DMS53 treated with DMSO at 0.1 percent for 48 hours (cell line): ENCODE measurements at regions not wholly inside any gene's neighbourhood (a gene's known extent, or its start where the extent isn't known, plus 50 kb on each side); places are given as distances from the start of the nearest gene placed in this dataset.

Experiments
- DNase-seq: peaks from one replicate; lab custom pipeline; 2025; ENCODE audit not compliant: unreplicated experiment; lab: John Stamatoyannopoulos, UW

DNA sequence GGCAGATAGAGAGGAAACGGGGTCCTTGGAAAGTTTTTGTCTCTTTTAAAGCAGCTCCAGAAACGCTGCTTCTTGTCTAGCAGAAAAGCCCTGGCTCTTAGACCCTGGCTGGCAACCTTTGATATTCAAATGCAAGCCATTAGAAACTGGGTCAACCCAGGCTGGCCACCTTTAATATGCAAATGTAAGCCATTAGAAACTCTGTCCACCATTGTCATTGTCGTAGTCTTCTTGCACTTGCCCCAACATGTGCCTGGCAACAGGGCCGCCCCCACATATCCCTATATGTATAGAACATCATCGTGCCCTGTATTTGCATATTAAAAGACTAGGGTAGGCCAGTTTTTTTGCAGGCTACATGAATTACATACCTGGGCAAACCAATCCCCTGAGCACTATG is 621.3 kb upstream of the DPP6 start:
- DNase-seq, result no peak

DNA sequence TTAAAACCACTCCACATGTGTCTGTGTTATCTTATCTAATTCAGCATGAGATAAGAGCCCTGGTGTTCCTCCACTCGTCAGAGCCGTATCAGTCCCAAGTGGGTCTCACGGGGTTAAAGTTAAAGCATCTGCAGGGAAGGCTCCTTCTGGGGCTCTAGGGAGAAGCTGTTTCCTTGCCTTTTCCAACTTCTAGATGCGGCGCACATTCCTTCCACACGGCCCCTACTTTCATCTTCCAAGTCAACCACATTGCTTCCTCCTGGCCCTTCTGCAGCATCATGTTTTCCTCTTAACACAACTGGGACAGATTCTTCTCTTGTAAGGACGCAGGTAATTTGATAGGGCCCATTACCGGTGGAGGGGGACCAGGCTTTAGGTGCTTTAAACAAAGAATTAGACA is 620.1 kb upstream of the DPP6 start:
- DNase-seq, result no peak

DNA sequence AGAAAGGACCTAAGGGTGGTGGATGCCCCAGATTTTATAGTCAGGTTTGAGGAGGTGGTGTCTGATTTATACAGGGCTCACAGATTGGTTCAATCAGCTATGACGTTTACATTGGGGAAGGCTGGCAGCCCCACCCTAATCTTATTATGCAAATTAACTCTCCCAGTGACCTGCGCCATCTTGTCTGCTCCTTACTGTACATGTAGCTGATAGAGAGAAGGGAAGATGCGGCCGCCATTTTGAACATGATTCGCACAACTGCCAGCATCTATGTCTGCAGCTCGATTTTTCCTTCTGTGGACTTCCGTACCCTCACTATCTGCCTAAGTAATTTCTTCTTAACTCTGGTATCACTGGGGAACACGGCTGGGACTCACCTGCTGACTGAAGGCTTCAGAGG is 619.0 kb upstream of the DPP6 start:
- DNase-seq, result no peak

DNA sequence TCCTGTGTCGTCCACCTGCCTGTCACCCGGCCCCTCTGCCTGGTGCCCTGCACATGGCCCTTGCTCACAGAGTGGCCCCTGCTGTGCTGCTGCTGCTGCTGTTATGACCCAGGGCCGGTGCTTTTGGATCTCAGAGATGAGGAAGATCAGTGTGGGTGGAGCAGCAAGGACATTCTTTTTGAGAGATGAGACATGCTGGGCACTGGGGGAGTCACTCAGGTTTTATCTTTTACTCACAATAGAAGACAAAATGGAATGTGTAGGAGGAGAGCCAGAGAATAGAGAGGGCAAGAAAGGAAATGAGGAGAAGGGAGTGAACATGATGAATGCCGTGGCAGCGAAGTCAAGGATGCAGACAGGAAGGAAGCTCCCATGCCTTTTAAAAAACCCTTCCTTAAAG is 611.5 kb upstream of the DPP6 start:
- no peak for DNase-seq

DNA sequence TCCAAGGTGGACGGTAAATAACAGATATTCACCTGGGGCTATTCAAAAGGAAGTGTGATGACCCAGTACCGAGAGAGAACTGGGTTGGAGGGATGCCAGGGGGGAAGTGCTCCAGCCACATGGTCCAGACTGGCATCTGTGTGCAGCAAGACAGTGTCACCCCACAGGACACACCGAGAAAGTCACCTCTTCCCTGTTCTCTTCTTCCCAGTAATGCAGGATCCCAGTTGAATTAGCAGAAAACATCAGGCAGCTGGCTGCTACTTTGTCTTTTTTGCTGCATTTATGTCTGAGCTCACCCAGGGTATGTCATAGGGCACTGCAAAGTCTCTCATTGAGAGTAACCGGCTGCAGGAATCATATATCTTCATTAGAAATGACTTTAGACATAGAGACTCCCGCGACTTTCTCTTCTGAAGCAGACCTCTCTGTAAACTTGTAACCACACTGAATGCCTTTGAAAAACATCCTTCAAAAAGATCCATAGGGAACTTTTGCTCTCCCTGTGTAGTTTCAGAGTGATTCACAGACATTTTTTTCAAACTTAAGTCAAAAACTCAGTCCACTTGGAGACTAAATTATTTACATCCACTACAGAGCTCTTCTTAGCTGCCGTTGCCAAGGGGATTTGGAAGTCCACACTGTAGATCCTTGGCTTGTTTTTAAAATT is 609.0 kb upstream of the DPP6 start:
- no peak for DNase-seq

DNA sequence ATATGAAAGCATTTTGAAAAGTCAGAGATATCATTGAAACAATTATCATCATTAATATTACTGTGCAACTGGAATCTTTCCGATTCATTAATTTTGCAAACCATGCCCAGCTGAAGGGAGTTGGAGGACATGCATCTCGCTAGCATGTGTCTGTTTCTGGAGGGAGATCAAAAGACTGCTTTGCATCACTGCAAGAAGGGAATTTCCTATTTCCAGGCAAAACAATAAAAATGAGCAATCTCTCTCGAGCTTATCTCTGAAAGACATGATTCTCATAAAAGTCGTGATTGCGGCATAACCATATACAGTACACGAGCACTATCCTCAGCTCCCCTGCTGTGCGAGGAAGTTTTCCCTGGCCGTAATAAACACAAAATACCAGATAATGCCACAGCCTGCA is 607.6 kb upstream of the DPP6 start:
- no peak for DNase-seq

DNA sequence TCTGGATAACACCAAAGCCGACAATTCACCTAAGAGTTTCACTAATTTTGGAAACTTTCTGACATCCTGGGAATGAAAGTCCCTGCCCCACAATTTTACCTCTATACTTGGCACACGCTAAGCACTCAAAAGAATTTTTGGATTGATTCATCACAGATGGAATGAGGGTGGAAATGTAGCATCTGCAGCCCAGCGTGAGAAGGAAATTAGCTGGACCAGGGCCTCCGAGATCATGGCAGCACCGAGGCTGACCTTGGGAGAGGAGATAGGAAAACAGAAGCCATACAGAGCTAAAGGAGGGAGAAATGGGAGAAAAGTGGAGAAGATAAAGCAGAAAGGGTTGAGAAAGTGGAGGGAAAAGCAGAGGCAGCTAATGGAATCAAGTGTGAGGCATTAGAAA is 606.6 kb upstream of the DPP6 start:
- no peak for DNase-seq

DNA sequence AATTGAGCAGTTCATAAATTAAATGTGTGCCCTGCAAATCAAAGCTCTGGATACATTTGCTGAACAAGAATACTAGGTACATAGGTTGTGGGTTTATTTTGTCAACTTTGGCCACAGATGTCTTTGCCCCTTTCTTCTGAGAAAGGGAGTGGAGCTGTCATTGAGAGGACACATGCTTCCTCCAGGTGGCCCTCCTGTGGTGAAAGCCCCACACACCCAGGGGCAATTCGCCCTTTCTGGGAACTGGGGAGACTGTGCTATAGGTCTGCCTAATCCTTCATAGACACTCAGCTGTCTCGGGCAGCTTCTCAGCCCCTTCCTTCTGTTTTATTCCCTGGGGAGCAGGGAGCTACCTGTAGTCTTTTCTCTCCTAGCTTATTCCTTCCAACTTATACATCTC is 605.7 kb upstream of the DPP6 start:
- no peak for DNase-seq

DNA sequence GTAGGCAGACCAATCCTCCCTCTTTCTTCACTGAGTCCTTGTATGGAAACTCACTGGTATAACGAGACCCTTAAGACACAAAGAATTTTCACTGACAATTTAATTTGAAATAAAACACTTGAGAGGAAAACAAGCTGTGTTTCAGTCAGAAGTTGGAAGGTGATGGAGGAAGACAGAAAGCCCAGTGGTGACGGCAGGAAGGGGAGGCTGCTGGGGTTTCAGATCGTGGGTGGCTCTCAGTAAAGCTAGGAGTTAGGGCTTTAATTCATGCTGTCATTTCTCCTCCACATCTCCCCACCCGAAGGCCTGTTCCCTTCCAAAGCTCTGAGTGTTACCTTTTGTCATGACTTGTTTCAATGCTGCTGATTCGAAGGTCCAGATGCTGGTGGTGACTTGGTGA is 605.2 kb upstream of the DPP6 start:
- no peak for DNase-seq

DNA sequence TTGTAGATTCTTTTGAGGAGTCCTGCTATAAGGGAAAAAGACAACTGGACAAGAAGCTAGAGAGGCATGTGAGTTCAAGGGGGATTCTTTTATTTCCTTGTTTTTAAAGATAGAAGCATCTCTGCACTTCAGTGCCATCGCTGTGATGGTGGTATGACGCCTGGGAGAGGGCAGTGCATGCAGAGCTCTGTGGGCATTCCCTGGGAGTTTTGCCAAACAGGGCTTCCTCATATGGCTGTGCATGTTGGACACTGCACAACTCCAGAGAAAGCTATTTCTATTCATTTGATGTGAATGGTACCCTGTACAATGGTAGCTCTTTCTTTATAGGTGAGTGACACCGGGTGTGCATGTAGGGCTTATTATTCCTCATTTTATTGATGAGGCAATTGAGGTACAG is 599.5 kb upstream of the DPP6 start:
- DNase-seq, result no peak

DNA sequence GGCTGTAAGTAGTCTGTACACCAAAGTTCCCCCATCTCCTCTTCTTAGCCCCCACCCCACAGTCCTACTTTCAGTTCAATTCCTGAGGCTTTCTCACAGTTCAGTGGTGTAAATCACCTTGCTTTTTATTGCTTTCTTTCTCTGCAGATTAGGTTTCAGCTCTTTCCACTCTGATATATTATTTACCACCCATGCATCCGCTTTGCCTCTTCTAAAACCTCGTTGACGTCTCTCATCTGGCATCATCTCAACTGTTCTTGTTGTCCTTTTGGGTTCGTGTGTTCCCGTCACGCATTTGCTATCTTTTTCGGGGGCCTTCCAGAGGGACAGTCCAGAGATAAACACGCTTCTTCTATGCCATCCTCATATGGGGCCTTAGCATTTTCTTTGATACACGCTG is 597.9 kb upstream of the DPP6 start:
- DNase-seq, result no peak

DNA sequence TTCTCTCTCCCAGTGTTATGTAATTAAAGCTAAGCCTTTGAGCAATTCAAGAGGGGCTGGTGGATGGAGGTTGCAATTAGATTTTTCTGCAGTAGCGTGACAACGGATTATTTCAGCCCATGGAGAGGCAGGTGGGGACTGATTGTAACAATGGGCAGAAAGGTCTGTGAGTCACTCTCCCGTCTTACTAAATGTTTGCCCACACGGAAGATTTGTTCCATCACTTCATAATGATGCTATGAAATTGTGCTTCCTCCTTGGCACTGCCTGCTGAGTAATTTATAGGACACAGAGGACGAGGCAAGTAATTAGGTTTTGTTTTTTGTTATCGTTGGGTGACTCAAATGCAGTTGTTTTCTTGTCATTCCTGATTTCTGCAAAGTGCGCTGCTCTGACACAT is 594.5 kb upstream of the DPP6 start:
- no peak for DNase-seq

DNA sequence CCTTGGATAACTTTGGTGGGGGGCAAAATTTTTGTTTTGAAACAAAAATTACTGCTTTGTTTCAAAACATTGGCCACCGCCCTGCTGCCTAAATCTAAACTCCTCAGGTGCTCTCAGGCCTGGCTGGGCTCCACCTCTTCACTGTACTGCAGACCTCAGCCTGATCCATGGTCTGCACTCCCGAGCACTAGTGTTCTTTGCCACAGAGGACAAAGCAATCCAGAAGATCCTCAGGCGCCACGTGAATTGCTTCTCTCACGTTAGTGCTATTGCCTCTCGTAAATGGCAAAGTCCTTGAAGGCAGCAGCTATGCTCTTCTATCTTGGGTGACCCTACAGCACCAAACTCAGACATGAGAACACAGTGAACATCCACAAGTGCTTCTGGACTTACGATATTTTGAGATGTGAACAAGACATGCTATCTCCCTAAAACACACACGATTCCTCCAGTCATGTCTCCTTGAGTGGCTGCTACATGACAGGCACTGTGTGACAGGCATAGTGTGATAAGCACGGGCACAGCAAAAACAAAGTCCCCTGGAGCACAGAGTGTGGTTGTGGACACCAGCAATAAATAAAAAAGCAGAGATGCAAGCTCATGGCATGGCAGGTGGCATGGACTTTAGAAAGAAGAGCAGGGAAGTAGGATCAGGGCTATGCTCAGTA is 582.1 kb upstream of the DPP6 start:
- no peak for DNase-seq

DNA sequence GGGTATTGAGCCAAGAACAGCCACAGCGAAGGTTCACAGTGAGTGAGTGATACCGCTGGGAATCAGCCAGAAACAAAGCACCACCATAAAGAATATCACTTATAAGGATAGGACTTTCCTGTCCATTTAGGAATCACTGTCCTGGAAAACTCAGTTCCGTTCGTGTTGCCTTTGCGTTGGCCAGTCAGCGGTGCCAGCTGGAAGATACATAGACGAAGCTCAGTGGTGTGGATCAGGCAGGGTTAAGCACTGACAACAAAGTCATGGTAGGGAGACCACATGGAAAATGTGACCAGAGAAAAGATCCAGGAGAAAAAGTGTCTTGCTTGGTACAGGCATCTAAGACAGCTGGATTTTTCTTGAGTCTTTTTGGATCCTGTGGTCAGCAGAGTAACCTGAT is 579.7 kb upstream of the DPP6 start:
- no peak for DNase-seq

DNA sequence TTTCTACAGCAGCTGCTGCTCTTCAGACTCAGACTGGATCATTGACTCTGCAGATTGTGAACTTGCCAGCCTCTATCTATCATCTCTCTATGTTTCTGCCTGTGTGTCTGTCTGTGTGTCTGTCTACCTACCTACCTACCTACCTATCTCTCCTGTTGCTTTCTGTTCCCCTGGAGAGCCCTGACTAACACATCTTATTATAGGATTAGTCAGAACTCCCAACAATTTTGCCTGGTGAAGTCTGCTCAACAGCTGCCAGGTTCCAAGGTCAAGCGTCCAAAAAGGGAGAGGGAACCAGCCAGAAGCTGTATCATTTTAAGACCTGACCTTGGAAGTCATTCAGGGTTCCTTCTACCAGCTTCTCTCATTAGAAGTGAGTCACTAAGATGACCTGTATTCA is 579.0 kb upstream of the DPP6 start:
- DNase-seq, result no peak

DNA sequence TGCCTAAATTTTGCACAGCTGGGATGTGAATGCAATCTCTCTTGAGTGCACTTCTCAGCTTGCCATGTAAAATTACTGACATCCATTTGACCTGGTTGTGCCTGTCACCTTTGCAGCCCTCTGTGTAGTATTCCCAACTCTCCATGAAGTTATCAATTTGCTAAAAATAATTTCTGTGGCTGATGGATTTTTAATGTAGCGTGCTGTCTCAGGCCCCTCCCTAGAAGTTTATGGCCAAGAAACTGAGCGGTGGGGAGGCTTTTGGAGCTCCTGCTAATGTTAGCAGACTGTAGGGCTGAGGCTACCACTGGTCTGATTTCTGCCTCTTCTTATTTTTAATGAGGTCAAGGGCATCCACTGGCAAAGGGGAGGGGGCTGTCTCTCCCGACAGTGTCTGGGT is 577.0 kb upstream of the DPP6 start:
- no peak for DNase-seq

DNA sequence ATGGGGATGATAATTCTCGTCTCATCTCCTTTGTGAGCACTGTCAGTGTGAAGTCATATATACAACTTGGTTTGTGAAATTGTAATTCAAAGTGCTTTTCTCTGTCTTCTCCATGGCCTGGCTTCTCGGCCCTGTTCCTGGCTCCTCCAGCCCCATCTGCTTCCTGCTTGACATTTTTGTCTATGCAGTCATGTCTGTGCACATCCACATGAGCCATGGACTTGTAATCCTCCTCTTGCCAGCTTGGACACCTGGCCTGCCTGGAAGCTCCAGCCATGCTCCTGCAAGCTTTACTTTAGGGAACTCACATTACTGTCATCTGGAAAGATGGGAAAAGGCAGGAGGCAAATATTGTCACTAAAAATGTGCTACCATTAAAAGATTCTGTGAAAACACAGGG is 576.0 kb upstream of the DPP6 start:
- no peak for DNase-seq

DNA sequence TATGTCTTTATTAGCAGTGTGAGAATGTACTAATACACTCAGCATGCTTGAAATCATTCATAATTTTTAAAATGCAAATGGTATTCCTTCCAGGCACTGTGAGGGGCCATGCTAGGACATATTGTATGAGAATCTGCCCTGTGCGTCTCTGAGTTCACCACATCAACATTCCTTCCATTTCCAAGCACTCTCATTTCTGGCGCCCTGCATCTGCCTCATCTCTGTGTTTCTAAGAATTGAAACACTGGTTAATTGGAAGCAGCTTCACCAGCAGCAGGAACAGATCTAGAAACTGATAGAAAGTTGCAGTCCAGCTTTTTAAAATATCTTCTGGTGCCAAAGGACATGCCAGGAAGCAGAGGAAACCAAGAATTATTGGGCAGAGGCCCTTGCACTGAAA is 555.9 kb upstream of the DPP6 start:
- DNase-seq, result no peak

DNA sequence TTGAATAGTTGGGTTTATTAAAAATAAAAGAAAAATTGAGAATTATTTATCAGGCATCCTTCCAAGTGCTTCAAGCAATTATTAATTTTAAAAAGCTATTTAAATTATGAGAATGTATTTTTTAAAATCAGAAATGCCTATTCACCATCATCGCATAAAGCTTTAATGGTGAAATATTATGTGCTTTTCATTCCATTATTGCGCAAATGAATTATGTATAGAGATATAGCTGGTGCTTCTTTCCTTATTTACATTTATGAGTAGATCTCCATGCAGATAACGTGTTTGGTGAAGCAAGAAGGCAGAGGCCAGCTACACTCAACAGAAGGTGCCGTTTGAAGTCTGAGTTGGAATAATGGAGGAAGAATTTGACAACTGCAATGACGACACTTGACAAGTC is 549.1 kb upstream of the DPP6 start:
- no peak for DNase-seq

DNA sequence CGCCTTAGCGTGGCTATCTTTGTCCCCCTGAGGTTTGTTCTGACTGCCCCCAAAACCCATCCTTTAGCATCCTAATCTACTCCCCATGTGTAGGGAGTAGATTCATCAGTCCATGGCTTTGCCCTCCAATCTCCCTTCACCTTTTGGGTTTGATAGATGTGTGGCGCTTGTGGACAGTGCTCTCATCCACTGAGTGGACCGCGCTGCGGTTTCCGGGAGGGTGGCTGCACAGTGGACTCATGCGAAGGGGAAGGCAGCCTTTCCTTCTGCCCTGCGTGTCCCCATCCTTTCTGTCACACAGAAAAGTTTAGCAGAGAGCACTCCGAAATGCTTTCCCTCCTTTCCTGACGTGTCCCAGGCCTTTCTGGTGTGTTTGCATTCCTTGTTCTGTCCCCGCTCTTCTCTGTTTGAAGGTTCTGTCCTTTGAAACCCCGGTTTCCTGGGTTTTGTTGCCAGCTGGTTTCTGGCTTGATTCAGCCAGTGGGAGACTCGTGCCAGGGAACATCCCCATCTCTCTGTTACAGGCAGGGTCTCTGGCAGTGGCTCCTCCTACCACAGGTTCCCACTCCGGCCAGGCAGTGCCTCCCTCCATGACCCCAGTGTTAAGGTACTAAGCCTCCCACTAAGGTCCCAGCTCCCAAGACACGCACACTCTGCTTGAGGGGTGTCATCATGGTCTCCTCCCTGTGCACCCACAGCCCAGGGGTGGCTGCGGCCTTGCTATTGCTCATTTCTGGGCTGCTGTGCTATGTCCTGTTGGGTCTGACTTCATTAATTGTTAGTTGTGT is 547.7 kb upstream of the DPP6 start:
- DNase-seq, result no peak

DNA sequence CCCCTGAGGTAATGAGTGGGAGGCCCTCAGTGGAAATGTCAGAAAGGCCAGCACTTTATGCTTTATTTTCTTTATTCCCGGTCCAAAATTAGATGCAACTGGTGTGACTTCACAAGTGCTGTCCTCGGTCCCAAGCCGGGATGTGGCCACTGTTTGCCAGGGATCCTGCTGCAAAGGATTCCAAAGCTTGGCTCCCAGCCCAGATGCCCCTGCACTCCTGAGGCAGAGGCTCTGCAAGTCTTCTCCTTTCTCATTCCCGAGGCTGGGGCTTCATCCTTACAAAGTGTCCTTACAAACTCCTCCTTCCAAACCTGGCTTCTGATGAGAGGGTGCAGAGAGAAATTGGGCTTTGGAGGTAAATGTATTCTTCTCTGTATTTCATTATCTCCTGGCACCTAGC is 544.3 kb upstream of the DPP6 start:
- DNase-seq, result no peak

DNA sequence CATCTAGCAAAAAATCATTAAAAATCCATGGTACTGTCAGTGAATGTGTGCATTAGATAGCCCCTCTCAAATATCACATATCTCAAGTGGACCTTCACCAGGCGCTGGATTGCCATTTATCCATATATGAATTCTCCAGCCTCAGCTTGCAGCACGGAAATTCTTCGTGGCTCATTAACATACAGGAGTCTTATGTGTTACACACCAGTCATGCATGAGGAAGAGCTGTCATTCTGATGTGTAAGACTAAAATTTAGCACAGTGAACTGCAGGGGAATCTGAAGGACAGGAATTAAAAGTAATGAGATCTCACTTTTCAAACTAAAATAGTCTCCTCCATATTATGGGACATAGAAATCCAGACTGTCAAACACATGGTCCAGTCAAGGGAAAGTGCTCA is 542.4 kb upstream of the DPP6 start:
- DNase-seq, result no peak

DNA sequence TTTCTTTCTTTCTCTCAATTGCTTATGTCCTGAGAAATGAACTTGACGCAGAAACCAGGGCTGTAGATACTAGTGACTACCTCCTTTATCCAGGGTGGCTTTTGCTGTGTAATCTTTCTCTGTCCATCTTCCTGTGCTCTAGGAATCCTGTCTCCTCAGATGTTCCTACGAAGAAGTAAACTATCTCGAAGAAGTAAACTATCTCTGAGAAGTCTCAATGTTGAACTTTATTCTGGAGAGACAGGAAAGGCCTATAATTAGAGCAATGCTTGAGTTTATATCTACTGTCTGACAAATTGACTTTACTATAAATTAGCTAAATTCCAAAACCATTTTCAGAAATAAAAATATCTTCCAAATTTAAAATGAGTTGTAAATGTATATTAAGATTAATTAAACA is 541.5 kb upstream of the DPP6 start:
- no peak for DNase-seq
